ENCODE measurements at regions not wholly inside any gene's neighbourhood (a gene's known extent, or its start where the extent isn't known, plus 50 kb on each side); places are given as distances from the start of the nearest gene placed in this dataset.
A peak's percentile ranks its signal among the peaks of the same experiment; 100 is the strongest.

DNA sequence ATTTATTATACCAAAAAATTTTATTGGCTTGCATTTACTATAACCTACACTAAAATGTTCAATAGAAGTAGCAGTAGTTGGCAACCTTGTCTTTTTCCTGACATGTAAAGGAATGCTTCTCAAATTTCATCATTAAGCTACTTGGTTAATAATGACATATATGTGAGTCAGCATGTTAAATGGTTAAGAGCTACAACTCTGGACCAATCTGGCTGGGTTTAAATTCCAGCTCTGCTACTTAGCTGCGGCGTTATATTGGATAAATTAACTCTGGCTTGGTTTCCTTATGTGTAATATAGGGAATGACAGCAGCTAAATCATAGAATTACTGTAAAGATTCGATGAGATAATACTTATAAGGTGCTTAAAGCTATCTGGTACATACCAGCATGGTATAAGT, 53.7 kb upstream of the OTOGL start:
- Mint-ChIP-seq H3K27me3 (ENCODE audit: insufficient read depth, unreplicated experiment) (no peaks in the 10 kb centered on the region), H3K9me3 (ENCODE audit: unreplicated experiment) (no peaks in the 10 kb centered on the region), H3K36me3 (ENCODE audit: insufficient read depth, unreplicated experiment) (no peaks in the 10 kb centered on the region), H3K4me3 (ENCODE audit: unreplicated experiment) (no peak overlapping the region), H3K4me1 (ENCODE audit: insufficient read depth, unreplicated experiment) (peaks cover 8% of the 10 kb centered on the region), H3K27ac (ENCODE audit: low read depth, unreplicated experiment) (no peak overlapping the region)
- peak; percentile 55 for DNase-seq (ENCODE audit: unreplicated experiment)
- ChIA-PET POLR2A (interaction anchor here (0.7 to 1.0 kb wide), 2 partner anchors 100 to 111 kb away, joined by 3 to 4 read pairs; no protein-coding TSS in a partner anchor), CTCF (interaction anchor here (0.6 to 0.9 kb wide), 2 partner anchors 62 to 150 kb away, joined by 3 read pairs; no protein-coding TSS in a partner anchor)
- no TSS peak for BruUV-seq (replicated peaks)
- intact Hi-C loops (cut with micrococcal nuclease) = loop anchor here (10.0 kb wide), 1 partner anchor 111 kb away; the partner anchor contains the start of gene PPP1R12A
- TF ChIP-seq, protein P1, sequence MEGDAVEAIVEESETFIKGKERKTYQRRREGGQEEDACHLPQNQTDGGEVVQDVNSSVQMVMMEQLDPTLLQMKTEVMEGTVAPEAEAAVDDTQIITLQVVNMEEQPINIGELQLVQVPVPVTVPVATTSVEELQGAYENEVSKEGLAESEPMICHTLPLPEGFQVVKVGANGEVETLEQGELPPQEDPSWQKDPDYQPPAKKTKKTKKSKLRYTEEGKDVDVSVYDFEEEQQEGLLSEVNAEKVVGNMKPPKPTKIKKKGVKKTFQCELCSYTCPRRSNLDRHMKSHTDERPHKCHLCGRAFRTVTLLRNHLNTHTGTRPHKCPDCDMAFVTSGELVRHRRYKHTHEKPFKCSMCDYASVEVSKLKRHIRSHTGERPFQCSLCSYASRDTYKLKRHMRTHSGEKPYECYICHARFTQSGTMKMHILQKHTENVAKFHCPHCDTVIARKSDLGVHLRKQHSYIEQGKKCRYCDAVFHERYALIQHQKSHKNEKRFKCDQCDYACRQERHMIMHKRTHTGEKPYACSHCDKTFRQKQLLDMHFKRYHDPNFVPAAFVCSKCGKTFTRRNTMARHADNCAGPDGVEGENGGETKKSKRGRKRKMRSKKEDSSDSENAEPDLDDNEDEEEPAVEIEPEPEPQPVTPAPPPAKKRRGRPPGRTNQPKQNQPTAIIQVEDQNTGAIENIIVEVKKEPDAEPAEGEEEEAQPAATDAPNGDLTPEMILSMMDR (IDR thresholded peaks at IDR 0.05; ENCODE audit: unreplicated experiment) = no peak

DNA sequence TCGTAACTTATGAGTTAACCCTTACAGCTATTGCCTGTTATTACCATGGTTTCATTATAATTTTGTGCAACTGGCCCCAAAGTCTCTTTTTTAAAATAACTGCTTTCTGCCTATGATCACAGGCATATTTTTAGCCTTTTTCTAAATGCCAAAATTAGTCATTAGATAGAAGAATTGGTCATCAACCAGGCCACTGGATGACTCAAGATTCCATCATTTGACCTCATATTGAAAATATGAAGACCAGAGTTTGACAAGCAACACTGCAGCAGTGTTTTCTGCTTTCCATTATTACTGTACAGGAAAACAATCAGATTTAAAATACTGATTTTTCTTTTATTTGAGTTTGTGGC, 54.7 kb upstream of the OTOGL start:
- no peaks in the 10 kb centered on the region for H3K36me3 Mint-ChIP-seq (ENCODE audit: insufficient read depth, unreplicated experiment)
- no peaks in the 10 kb centered on the region for H3K27me3 Mint-ChIP-seq (ENCODE audit: insufficient read depth, unreplicated experiment)
- DNase-seq (ENCODE audit: unreplicated experiment) = peak; percentile 45
- TF ChIP-seq, protein P1 (IDR thresholded peaks at IDR 0.05; ENCODE audit: unreplicated experiment) = no peak
- CTCF ChIA-PET = no interaction called here
- no peak overlapping the region for H3K4me3 Mint-ChIP-seq (ENCODE audit: unreplicated experiment)
- H3K27ac Mint-ChIP-seq (ENCODE audit: low read depth, unreplicated experiment) = no peak overlapping the region
- POLR2A ChIA-PET = interaction anchor here (1.0 kb wide), 1 partner anchor 110 kb away, joined by 4 read pairs; no protein-coding TSS in a partner anchor
- peaks cover 8% of the 10 kb centered on the region for H3K4me1 Mint-ChIP-seq (ENCODE audit: insufficient read depth, unreplicated experiment)
- no TSS peak for BruUV-seq (replicated peaks)
- intact Hi-C loops (cut with micrococcal nuclease) = loop anchor here (10.0 kb wide), 1 partner anchor 110 kb away; the partner anchor contains the start of gene PPP1R12A
- no peaks in the 10 kb centered on the region for H3K9me3 Mint-ChIP-seq (ENCODE audit: unreplicated experiment)

DNA sequence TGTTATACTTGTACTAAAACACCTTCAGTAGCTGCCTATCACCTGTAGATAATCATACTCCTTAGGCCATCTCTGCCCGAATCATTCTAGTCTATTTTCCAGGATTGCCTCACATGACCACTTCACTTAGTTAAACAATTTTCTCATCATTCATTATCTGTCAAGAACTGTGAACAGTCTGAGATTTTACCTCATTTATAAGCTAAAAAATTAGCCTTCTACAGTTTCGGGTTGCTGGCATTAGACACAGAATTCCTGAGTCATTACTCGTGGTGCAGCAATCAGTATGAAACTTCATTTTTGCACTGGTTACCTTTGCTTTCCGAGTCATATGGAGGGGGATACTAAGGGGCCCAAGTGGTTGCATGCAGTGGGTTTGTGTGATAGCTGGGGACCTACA, 57.6 kb upstream of the OTOGL start:
- CTCF ChIA-PET = interaction anchor here (0.7 to 1.2 kb wide), 3 partner anchors 38 to 145 kb away, joined by 3 to 5 read pairs (median 3); no protein-coding TSS in a partner anchor
- Mint-ChIP-seq H3K9me3 (ENCODE audit: unreplicated experiment) (no peaks in the 10 kb centered on the region), H3K36me3 (ENCODE audit: insufficient read depth, unreplicated experiment) (no peaks in the 10 kb centered on the region), H3K4me1 (ENCODE audit: insufficient read depth, unreplicated experiment) (peaks cover 8% of the 10 kb centered on the region), H3K4me3 (ENCODE audit: unreplicated experiment) (no peak overlapping the region), H3K27me3 (ENCODE audit: insufficient read depth, unreplicated experiment) (no peaks in the 10 kb centered on the region), H3K27ac (ENCODE audit: low read depth, unreplicated experiment) (peak overlapping the region; percentile 4)
- DNase-seq (ENCODE audit: unreplicated experiment) = peak; percentile 19
- BruUV-seq (replicated peaks) = no TSS peak
- TF ChIP-seq, protein P1 (IDR thresholded peaks at IDR 0.05; ENCODE audit: unreplicated experiment) = no peak
- intact Hi-C loops (cut with micrococcal nuclease) = loop anchor here (10.0 kb wide), 1 partner anchor 107 kb away; the partner anchor contains the start of gene PPP1R12A
- POLR2A ChIA-PET = interaction anchor here (0.7 kb wide), 1 partner anchor 38 kb away, joined by 3 read pairs; no protein-coding TSS in a partner anchor

DNA sequence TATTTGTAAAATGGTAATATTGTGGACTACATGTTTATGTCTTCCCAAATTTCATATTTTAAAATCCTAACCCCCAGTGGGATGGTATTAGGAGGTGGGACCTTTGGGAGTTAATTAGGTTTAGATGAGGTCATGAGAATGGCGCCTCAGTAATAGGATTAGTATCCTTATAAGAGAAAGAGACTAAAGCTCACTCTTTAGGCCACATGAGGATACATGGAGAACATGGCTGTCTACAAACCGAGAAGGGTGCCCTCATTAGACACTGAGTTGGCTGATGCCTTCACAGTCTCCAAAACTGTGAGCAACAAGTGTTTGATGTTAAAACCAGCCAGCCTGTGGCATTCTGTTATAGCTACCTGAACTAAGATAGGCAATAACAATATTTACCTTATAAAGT, 58.3 kb upstream of the OTOGL start:
- CTCF ChIA-PET = interaction anchor here (0.7 to 1.2 kb wide), 3 partner anchors 38 to 146 kb away, joined by 3 to 5 read pairs (median 3); no protein-coding TSS in a partner anchor
- Mint-ChIP-seq H3K4me3 (ENCODE audit: unreplicated experiment) (no peak overlapping the region), H3K9me3 (ENCODE audit: unreplicated experiment) (no peaks in the 10 kb centered on the region), H3K27ac (ENCODE audit: low read depth, unreplicated experiment) (no peak overlapping the region), H3K4me1 (ENCODE audit: insufficient read depth, unreplicated experiment) (peaks cover 8% of the 10 kb centered on the region), H3K36me3 (ENCODE audit: insufficient read depth, unreplicated experiment) (no peaks in the 10 kb centered on the region), H3K27me3 (ENCODE audit: insufficient read depth, unreplicated experiment) (no peaks in the 10 kb centered on the region)
- no TSS peak for BruUV-seq (replicated peaks)
- DNase-seq (ENCODE audit: unreplicated experiment) = no peak
- TF ChIP-seq, protein P1 (IDR thresholded peaks at IDR 0.05; ENCODE audit: unreplicated experiment) = no peak
- POLR2A ChIA-PET = no interaction called here
- intact Hi-C loops (cut with micrococcal nuclease) = loop anchor here (10.0 kb wide), 1 partner anchor 106 kb away; the partner anchor contains the start of gene PPP1R12A
